Thymus (tissue), 11 donors: ENCODE measurements at regions not wholly inside any gene's neighbourhood (a gene's known extent, or its start where the extent isn't known, plus 50 kb on each side); places are given as distances from the start of the nearest gene placed in this dataset.

Experiments used
- DNase-seq, 9 donors: peaks; one replicate each; pipeline ENCODE4 v3.0.0-alpha.2; 2013; ENCODE audit warnings: low spot score in 9 of 9, low read depth in 6 of 9, missing footprints in 1 of 9
- H3K27ac ChIP-seq, 2 donors: one replicate each; pipeline ENCODE4 v1.5.1; 2013; ENCODE audit warnings: control low read depth in 1 of 2, low read depth in 1 of 2, low read length in 1 of 2, mild to moderate bottlenecking in 1 of 2, moderate library complexity in 1 of 2
- H3K27me3 ChIP-seq, 2 donors: one replicate each; pipeline ENCODE4 v1.5.1; 2013; ENCODE audit warnings: low read length in 1 of 2; ENCODE audit not compliant: control insufficient read depth in 2 of 2, insufficient read depth in 1 of 2
- H3K36me3 ChIP-seq, 2 donors: one replicate each; pipeline ENCODE4 v1.5.1; 2013; ENCODE audit warnings: low read length in 1 of 2, mild to moderate bottlenecking in 1 of 2, moderate library complexity in 1 of 2; ENCODE audit not compliant: control insufficient read depth in 2 of 2, insufficient read depth in 2 of 2
- H3K4me1 ChIP-seq, 2 donors: one replicate each; pipeline ENCODE4 v1.5.1; 2013; ENCODE audit warnings: low read length in 2 of 2; ENCODE audit not compliant: control insufficient read depth in 2 of 2, insufficient read depth in 2 of 2
- H3K4me3 ChIP-seq, 2 donors: one replicate each; pipeline ENCODE4 v1.5.1; 2013; ENCODE audit warnings: low read length in 2 of 2, control low read depth in 1 of 2, mild to moderate bottlenecking in 1 of 2
- H3K9me3 ChIP-seq, 2 donors: one replicate each; pipeline ENCODE4 v1.5.1; 2013; ENCODE audit warnings: low read length in 1 of 2, mild to moderate bottlenecking in 1 of 2; ENCODE audit not compliant: control insufficient read depth in 2 of 2, insufficient read depth in 1 of 2
- WGBS: extraction: QIAGEN DNeasy Blood & Tissue Kit; methylation state at CpG from one replicate; pipeline ENCODE4 v1.1.7; 2013; 5-methylcytosine and 5-hydroxymethylcytosine counted together
- donor health status: healthy.

DNA sequence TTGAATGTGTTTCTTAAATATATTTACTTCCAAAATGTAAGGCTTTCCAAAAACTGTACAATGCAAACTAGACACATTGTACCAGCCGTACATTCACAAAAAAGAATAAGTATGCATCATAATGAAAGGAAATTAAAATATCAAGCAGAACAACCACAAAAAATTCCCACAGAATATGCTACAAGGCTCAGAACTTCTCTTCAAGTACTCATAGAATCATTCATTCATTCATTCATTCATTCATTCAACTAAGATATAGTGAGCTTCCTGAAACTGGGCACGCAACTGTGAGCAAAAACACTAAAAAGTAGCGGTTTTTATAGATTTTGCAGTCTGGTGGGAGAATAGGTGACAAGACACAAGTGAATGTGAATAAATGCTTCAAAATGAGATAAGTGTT lies 690.1 kb downstream of the KCNA4 start:
- Histone ChIP-seq H3K27me3 (no peaks in the 10 kb centered on the region), H3K4me3 (no peak overlapping the region), H3K9me3 (no peaks in the 10 kb centered on the region), H3K4me1 (no peaks in the 10 kb centered on the region), H3K36me3 (no peaks in the 10 kb centered on the region), H3K27ac (no peak overlapping the region)
- WGBS = 96% methylated on average over 3 of the region's 3 CpGs
- no peak for DNase-seq

DNA sequence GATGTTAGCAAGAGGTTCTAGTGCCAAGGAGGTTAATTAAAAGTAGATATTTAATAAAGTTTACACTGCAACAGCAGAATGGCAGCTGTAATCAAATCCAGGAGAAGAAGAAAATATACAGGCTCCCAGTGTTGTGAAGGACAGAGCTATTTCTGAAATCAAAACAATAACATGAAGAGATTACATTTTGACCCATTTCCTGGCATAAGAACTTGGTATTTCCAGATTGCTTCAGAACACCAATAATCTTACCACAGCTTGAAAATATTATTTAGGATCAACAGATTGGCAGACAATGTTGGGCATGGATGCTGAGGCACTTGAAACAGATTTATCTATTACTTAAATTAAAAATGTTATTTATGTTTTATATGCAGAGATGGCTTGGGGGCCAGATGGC lies 692.5 kb downstream of the KCNA4 start:
- Histone ChIP-seq H3K4me3 (no peak overlapping the region), H3K9me3 (no peaks in the 10 kb centered on the region), H3K27ac (no peak overlapping the region), H3K27me3 (no peaks in the 10 kb centered on the region), H3K36me3 (no peaks in the 10 kb centered on the region), H3K4me1 (no peaks in the 10 kb centered on the region)
- no peak for DNase-seq

- H3K4me3 ChIP-seq = no peak overlapping the region
- no peak overlapping the region for H3K27ac ChIP-seq
- WGBS = 96% methylated on average over 4 of the region's 4 CpGs
- H3K9me3 ChIP-seq = no peaks in the 10 kb centered on the region
- DNase-seq = no peak
- no peaks in the 10 kb centered on the region for H3K4me1 ChIP-seq
- no peaks in the 10 kb centered on the region for H3K27me3 ChIP-seq
- no peaks in the 10 kb centered on the region for H3K36me3 ChIP-seq
Observed at GRCh38 chr11:29321293-29322132, 695.3 kb downstream of the KCNA4 start.

DNA sequence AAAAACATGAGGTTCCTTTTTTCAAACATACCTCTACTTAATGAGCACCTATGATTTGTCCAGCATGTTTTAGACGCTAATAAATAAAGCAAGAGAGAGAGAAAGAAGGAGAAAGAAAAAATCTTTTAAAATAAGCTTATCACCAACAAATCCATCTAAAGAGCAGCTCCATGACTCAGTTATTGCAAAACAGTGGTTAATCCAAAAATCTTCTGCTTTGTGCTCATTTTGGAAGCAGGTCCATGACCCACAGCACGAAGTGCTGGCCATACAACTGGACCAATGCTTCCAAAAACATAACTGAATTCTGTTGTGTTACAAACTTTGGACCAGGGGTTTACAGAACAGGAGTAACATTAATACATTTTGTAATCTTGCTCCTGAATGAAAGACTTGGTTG lies 696.6 kb downstream of the KCNA4 start:
- WGBS = 64% methylated on average over 2 of the region's 2 CpGs

DNA sequence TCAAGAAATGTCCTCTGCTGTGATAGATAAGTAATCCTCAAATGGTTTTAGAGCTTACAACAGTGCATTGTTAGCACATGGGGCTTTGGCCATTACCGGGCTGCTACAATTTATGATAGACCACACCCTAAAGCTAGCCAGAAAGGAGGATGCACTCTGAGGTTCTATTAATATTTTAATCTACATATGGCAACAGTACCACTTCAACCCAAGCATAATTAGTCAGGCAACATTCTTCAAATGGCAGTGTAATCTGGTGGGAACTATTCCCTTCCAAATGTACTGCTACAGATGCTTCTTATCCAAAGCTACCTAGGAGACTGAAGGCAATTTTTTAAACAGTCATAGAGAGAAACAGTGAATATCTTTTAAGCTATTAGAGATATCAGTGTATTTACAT lies 697.6 kb downstream of the KCNA4 start:
- no peaks in the 10 kb centered on the region for H3K4me1 ChIP-seq
- H3K4me3 ChIP-seq = no peak overlapping the region
- 89% methylated on average over 1 of the region's 1 CpG for WGBS
- no peaks in the 10 kb centered on the region for H3K27me3 ChIP-seq
- H3K36me3 ChIP-seq = no peaks in the 10 kb centered on the region
- no peaks in the 10 kb centered on the region for H3K9me3 ChIP-seq
- DNase-seq = no peak
- H3K27ac ChIP-seq = no peak overlapping the region

More for the DNA sequence above, 696.6 kb downstream of the KCNA4 start:
- Histone ChIP-seq H3K4me3 (no peak overlapping the region), H3K4me1 (no peaks in the 10 kb centered on the region), H3K27me3 (no peaks in the 10 kb centered on the region), H3K36me3 (no peaks in the 10 kb centered on the region), H3K9me3 (no peaks in the 10 kb centered on the region), H3K27ac (no peak overlapping the region)
- no peak for DNase-seq

DNA sequence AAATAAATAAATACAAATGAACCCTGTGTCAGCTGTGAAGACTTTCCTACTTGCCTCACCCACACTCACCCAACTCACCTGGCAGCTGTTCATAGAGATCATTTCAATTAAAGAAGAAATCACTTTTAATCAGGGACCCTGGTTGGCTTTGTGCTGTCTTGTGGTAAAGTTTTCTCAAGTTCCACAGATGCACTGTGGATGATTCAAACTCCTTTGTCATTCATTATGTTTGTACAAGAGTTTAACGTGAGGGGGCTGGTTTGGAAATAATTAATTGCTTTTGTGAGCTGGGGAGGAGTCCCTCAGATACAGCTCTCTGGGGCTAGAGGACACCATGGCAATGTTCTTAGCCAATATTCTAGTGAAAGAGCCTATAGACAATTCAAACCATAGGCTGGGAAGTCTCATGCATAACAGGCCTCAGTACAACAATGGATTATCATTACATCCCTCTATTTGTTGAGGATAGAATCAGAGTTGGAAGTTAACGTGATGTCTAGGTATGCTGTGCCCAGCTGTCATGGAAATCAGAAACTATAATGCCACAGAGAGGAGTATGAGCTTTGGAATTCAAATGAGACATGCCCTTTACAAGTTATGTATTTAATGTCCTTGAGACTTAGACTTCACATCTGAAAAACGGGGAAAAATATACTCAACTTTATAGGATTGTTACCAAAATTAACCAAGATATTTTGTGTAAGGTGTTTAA lies 698.5 kb downstream of the KCNA4 start:
- DNase-seq = no peak
- Histone ChIP-seq H3K36me3 (no peaks in the 10 kb centered on the region), H3K4me3 (no peak overlapping the region), H3K4me1 (no peaks in the 10 kb centered on the region), H3K27me3 (no peaks in the 10 kb centered on the region), H3K9me3 (no peaks in the 10 kb centered on the region), H3K27ac (no peak overlapping the region)
- WGBS = 83% methylated on average over 3 of the region's 3 CpGs

- WGBS = 89% methylated on average over 4 of the region's 4 CpGs
- Histone ChIP-seq H3K27ac (no peak overlapping the region), H3K36me3 (no peaks in the 10 kb centered on the region)
Observed at GRCh38 chr11:29317694-29318093, 699.1 kb downstream of the KCNA4 start.

GRCh38 chr11:29315275-29315674 lies 701.6 kb downstream of the KCNA4 start:
- no peak overlapping the region for H3K4me3 ChIP-seq
- DNase-seq = no peak
- no peaks in the 10 kb centered on the region for H3K36me3 ChIP-seq
- H3K27me3 ChIP-seq = no peaks in the 10 kb centered on the region
- H3K9me3 ChIP-seq = no peaks in the 10 kb centered on the region
- no peak overlapping the region for H3K27ac ChIP-seq
- H3K4me1 ChIP-seq = no peaks in the 10 kb centered on the region

More at GRCh38 chr11:29317694-29318093, 699.1 kb downstream of the KCNA4 start:
- Histone ChIP-seq H3K27me3 (no peaks in the 10 kb centered on the region), H3K4me3 (no peak overlapping the region), H3K9me3 (no peaks in the 10 kb centered on the region), H3K4me1 (no peaks in the 10 kb centered on the region)
- DNase-seq = no peak

GRCh38 chr11:29314211-29314610 lies 702.6 kb downstream of the KCNA4 start:
- no peak overlapping the region for H3K27ac ChIP-seq
- H3K4me3 ChIP-seq = no peak overlapping the region
- no peaks in the 10 kb centered on the region for H3K4me1 ChIP-seq
- no peaks in the 10 kb centered on the region for H3K36me3 ChIP-seq
- H3K9me3 ChIP-seq = no peaks in the 10 kb centered on the region
- 88% methylated on average over 1 of the region's 1 CpG for WGBS
- H3K27me3 ChIP-seq = no peaks in the 10 kb centered on the region
- no peak for DNase-seq
